GM21526 (cell line): ENCODE measurements at regions not wholly inside any gene's neighbourhood (a gene's known extent, or its start where the extent isn't known, plus 50 kb on each side); places are given as distances from the start of the nearest gene placed in this dataset.
"Not testable (repeated sequence)": the region's sequence is repeated elsewhere in the genome, so short reads cannot be mapped to it uniquely, and the experiment has no call there.

Experiments used
- ATAC-seq: cut with Tn5 transposase; IDR thresholded peaks from one replicate; pipeline ENCODE4 v1.9.1; 2021; ENCODE audit warnings: moderate library complexity; ENCODE audit not compliant: unreplicated experiment, low FRiP score

DNA sequence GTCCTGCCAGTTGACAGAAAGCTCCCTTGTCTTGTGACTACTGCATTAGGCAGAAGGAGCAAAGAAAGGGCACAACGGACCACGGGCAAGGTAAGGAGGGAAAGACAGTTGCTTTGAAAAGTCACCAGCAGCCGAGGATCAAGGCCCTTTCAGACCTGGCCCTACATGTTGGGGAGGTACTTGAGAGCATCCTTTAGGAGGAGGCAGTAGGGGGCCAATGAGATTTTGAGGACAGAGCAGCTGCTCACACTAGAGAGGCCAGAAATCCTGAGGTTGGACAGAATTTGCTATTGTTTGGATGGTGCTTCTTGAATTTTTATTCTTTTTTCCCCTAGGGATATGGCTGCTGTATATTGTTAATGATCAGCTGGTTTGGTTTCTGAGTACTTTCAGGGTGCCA, 135.5 kb upstream of the PZP start:
- ATAC-seq, result no peak

DNA sequence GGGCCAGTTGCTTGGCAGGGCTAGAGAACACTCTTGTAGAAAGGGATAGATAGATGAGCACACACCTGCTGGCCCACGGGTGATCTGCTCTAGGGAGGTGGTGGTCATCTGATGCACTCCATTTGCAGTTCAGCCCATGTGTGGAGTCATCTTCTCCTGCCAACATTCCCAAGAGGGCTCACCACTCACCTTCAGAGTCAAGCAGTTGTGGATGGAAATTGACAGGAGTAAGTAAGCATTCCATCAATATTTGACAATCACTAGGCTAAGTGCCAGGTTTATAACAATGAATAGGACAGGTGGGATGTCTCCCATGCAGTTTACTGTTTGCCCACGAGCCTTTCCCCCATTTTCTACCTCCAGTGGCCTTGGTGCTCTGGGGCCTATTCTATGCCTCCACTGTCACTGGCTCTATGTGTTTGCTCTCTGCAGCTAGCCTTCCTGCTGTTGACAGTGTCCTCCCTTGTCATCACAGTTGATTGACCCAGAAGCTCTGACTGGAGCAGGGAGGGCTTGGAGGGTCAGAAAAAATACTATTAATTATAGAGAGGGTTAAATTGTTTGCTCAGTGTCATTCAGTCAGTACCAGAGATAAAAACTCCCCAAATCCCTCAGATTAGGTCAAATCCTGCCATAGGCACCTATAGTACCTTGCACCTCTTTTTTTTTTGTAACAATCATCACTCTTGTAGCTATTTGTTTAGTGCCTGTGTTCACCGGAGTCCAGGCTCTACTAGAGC, 134.6 kb upstream of the PZP start:
- ATAC-seq, result no peak

DNA sequence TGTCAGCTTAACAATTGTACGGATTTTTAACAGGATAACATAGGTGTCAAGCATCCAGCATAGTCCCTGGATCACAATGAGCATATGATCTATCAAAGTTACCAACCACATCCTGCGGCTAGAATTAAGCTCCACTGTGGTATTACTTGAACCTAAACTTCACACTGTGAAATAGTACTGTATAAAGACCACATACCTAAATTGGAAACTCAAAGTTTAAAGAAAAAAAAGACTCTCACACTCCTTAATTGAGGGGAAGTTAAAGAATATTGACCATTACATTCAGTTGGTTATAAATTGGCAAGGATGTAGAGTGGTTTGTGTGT, 133.0 kb upstream of the PZP start:
- ATAC-seq, result no peak

DNA sequence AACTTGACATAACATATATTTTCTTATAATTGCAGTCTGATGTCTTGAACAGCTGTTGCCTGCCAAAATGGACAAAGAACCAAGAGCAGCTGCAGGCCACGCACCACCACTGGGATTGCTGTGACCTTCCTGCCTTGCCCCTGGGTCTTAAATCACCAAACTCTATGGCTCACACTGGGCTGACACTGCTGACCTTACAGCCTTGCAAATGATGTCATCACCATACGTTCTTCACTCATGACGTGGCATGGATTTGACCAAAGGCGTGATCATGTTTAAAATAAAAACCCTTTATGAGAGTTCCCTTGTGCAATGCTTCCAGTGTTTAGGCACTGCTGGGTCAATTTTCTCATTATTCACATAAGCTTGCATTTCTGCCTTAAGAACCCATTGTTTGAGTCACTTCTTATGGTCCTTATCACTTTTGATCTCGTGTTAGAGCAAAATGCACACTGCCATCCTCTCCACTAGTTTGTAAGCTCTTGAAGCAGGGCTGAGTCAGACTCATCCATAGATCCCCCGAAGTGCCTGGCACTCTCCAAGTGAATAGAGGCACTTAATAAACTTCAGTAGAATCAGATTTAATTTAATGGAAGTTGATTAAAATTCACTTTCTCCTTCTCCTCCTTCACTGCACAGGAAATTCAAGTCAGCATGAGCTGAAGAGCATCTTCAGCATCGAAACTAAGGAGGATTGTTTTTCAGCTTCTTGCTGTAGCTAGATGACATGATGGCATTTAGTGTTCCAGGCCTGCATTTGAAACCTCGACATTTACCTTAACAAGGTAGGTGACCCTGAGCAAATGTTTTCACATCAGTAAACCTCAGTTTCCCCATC, 132.4 kb upstream of the PZP start:
- no peak for ATAC-seq

DNA sequence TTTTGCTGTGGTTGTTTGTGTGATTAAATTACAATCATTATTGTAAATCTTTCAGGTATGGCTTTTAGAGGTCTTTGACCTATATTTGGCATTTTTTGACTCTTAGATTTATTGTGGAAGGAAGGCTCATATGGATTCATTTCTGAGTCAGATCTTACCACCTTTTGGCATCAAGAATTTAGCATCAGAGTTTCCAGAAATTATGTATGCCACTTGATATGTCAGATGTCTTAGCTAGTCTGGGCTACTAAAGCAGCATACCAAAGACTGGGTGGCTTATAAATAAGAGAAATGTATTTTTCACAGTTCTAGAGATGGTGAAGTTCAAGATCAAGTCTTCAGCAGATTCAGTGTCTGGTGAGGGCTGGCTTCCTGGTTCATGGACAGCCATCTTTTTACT, 129.5 kb upstream of the PZP start:
- ATAC-seq, result no peak

DNA sequence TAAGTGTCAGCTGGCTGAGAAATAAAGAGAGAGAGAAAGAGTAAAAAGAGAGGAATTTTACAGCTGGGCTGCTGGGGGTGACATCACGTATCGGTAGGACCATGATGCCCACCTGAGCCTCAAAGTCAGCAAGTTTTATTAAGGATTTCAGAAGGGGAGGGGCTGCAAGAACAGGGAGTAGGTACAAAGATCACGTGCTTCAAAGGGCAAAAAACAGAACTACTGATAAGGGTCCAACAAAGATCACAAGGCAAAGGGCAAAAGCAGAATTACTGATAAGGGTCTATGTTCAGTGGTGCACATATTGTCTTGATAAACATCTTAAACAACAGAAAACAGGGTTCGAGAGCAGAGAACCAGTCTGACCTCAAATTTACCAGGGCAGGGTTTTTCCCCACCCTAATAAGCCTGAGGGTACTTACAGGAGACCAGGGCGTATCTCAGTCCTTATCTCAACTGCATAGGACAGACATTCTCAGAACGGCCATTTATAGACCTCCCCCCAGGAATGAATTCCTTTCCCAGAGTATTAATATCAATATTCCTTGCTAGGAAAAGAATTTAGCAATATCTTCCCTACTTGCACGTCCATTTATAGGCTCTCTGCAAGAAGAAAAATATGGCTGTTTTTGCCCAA, 128.3 kb upstream of the PZP start:
- ATAC-seq, result not testable (repeated sequence)

DNA sequence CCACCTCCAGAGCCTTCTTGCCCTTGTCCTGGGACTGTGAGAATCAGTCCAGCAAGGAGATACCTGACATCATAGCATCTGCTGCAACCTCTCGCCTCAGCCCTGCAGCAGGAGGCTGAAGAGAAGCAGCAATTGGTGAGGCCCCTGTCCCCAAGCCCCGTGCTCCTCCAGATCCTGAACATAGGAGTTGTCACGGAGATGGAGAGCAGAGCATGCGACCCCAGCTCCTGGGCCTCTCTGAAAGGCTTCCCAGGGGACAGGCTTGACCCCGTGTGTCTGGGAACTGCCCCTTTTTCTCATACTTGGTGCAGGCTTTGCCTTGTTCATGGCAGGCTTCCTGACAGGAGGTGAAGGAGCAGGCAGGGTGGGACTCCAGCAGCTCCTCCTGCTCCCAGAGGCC, 127.7 kb upstream of the PZP start:
- no peak for ATAC-seq

DNA sequence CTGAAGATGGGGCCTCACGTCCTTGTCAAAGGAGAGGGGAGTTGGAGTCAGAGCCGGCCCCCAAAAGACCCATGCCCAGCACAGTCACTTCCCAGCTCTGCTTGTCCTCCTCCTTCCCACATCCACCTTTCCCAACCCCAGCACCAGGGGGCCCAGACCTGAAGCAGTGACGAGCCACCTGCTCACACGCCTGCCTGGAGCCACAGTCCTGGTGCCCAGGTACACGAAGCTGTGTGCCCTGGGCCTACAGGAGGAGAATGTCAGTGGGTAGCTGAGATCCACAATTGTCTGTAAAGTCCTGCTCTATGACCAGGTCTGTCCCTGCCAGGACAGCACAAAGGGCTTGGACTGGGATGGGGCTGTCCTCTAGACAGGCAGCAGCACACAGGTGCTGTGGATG, 126.8 kb upstream of the PZP start:
- ATAC-seq, result no peak

DNA sequence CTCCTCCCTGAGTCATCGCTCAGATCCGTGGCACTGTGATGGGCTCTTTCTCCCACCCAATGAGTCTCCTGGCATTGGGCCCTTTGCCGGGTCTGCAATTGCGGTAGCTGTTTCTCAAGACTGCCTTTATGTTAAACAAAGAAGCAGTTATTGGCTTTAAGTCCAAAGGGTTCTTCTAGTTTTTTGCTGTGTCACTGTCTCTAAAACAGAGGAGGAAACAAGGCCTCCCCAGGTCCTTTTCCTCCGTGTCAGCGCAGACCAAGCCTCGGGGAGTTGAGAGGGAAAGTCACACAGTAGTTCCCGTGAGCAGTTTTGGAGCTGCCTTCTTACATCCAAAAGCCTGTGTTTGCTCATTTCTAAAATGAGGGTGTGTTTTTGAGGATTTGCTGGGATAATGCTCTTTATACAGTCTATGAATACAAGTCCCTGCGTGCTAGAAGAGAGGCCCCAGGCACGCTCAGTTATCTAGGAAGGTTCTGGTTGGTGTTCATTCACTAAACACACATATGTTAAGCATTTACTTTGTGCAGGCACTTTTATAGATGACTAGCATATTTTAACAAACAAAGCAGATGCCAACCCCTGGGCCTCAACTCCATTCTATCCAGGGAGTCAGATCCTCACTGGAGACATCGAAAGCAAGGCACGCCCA, 126.0 kb upstream of the PZP start:
- no peak for ATAC-seq

DNA sequence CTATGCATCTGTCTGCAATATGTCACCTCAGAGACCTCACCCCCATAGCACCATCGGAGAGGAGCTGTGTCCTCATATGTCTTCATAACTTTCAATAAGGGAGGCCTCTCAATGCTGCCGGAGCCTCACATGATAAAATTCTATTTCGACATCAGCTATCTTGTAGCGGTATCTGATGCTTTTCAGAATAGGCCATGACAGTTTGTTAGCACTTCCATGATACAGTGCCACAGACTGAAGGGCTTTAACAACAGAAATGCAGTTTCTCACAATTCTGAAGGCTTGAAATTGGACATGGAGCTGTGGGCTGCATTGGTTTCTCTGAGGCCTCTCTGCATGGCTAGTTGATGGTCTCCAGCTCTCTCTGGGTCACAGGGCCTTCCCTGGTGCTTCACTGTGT, 125.0 kb upstream of the PZP start:
- no peak for ATAC-seq

DNA sequence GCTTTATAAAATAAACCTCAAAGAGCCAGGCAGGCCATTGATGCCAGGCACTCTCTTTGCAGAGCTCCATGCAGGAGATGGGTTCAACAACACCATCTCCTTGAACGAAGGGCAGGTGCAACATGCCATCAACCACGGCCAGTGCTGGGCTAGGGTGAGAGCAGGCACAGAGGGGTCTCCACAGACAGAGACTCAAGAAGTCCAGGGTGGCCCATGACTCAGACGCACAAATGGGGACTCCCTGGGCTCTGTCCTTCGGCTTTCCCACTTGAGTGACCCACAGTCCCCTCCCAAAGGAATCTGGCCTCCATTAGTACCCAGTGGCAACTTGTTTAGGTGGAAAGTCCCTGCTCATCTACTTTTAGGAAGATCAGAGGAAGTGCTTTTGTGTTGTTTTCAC, 124.4 kb upstream of the PZP start:
- no peak for ATAC-seq

DNA sequence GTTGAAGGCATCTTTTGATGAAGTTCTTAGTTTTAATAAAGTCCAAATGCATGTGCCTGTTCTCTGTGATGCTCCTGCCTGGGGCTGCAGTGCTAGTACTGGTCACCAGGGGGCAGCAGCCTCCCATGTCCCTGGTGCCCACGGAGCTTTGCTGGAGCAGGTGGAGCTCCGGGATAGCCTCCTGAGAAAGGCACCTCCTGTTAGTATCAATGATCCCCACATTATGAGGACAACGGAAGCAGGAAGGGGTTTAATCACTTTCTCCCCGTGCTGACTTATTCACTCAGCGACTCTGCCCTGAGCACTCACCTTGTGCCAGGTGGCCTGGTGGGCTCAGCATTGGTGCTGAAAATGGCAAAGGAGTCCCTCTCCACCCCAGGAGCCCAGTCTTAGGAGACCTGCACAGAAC, 123.0 kb upstream of the PZP start:
- no peak for ATAC-seq

DNA sequence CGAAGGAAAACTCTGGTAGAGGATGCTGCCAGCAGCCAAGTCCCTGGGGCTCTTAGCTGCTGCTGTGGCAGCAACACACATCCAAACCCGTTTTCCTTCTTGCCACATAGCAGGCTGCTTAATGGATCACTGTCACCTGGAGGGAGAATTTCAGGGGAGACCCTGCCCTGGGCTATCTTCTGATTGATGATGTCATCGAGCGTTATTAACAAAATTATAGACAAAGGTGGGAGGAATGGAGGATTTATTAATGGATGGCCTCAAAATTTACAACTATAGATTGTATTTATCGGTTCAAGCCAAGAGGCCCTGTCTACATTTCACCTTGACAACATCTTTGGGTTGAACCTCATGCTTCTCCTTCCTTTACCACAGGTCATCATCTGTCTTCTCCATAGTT, 120.8 kb upstream of the PZP start:
- no peak for ATAC-seq

DNA sequence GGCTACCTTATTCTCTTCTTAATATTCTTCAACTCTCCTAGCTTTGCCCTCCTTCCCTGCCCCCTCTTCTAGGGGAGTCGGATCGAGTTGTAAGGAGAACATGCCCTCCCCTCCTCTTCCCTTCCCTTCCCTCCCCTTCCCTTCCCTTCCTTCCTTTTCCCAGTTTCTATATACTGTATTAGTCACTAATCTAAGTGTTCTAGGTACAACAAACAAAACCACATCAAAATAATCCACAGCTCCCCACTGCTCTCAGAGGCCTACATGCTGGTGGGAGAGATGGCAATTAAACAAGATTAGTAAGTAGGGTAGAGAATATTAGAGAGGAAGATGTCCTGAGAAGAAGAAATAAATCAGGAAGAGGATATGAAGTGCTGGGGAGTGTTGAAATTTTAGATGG, 119.9 kb upstream of the PZP start:
- no peak for ATAC-seq

DNA sequence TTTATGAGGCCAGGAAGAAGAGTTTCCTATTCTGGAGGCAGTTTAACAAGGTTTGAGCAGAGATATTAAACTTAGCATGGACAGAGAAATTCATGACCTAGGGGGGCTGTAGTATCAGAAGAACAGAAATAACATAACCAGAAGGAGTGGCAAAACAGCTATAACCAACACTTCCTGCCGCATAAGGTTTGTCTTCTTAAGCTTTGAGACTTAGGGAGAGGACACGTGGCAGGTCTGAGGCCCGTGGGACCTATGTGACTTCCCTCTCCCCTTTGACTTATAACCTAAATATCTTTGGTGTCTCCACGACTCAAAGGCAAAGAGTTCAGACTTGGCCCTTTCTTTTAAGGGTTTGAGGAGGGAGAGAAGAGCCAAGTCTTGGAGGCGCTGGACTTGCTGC, 119.1 kb upstream of the PZP start:
- ATAC-seq, result no peak

DNA sequence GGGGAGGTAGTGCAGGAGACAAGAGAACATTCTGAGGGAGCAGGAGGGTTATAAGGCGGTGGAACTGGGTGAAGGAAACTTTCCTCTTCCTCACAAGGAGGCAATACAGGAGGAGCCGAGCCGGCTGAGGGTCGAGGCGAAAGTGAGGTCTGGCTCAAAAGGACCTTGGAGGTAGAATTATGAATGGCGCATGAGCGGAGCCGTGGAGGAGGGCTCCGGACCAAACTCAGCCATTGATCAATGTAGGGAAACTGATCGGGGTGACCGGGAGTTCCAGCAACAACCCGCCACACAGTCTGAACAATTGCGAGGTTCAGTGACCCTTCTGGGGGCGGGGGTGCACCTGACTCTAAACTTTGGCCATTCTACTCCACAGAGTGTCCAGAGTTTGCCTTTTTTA, 118.7 kb upstream of the PZP start:
- not testable (repeated sequence) for ATAC-seq

DNA sequence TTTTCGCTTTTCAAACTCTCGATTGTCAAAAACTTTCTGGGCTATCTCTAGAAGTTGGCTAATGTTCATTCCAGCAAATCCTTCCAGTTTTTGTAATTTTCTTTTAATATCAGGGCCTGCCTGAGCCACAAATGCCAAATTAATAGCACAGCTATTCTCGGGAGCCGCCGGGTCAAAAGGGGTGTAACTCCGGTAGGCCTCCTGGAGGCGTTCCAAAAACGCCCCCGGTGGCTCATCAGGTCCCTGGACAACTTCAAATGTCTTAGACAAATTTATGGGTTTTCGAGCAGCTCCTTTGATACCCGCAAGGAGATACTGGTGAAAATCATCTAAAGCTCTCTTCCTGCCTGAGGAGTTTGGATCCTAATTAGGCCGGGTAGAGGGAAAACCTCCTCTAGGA, 117.9 kb upstream of the PZP start:
- ATAC-seq, result no peak

DNA sequence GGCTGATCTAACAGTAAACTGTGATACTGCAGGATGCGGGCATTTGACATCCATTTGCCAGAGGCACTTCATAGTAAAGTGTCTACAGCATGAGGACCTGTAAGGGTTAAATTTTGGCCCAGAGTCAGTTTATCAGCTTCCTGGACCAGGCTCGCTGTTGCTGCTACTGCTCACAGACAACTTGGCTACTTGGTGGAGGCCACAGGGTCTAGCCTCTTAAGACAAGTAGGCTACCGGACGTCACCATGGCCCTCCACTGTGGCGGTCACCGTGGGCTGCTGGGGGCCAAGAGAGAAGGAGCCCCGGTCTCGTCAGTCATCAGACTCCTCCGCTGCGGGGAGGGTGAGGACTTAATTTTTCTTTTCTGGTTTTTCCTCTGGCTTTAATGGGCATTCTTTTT, 117.3 kb upstream of the PZP start:
- no peak for ATAC-seq

DNA sequence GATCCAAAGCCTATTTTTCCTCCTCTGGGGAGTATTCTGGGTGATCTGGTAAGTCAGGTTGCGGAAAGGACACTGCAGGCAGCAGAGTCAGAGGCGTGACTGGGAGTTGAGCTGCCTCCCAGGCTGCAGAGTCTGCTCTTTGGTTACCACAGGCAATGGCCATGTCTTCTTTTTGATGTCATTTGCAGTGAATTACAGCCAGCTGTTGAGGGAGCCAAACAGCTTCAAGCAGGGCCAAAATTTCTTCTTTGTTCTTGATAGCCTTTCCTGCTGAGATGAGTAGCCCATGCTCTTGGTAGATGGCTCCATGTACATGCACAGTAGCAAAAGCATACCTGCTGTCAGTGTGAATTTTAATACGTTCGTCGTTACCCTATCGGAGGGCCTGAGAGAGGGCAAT, 116.6 kb upstream of the PZP start:
- no peak for ATAC-seq

DNA sequence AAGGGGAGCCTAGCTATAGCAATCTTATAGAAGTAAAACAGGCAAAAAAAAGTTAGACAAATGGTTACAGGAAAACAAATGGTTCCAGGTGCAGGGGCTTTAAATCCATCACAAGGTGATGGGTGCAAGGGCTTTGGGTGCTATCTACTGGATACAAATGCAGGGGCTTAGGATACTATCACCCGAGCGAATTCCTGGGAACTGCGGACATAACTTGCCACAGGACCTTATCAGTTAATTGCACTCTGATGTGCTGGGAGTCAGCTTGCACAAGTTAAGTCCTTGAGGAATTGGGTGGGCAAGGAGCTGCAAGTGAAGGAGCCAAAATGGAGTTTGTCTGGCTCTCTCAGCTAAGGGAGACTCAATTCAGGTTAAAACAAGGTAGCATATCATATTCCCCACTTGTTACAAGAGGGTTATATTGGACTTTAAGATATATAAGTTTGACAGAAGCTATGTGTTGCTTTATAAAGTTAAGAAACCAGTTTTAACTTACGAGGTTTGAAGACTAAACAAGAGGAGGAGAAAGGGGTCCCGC, 115.0 kb upstream of the PZP start:
- ATAC-seq, result no peak

DNA sequence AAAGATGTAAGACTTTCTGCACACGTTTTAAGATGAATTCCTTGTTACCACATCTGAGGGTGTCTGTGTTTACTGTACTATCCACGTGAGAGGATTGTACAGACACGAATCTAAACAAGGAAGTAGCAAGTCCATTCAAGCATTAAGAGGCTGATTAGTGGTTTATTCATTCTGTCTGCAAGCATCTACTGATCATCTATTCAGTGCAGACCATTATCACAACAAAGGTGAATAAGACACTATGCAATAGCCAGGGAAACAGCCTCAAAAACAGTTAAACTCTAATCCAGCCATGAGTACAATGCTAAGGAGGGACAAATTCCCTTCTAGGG, 111.6 kb upstream of the PZP start:
- no peak for ATAC-seq
